ENCODE measurements at regions not wholly inside any gene's neighbourhood (a gene's known extent, or its start where the extent isn't known, plus 50 kb on each side); places are given as distances from the start of the nearest gene placed in this dataset.

DNA sequence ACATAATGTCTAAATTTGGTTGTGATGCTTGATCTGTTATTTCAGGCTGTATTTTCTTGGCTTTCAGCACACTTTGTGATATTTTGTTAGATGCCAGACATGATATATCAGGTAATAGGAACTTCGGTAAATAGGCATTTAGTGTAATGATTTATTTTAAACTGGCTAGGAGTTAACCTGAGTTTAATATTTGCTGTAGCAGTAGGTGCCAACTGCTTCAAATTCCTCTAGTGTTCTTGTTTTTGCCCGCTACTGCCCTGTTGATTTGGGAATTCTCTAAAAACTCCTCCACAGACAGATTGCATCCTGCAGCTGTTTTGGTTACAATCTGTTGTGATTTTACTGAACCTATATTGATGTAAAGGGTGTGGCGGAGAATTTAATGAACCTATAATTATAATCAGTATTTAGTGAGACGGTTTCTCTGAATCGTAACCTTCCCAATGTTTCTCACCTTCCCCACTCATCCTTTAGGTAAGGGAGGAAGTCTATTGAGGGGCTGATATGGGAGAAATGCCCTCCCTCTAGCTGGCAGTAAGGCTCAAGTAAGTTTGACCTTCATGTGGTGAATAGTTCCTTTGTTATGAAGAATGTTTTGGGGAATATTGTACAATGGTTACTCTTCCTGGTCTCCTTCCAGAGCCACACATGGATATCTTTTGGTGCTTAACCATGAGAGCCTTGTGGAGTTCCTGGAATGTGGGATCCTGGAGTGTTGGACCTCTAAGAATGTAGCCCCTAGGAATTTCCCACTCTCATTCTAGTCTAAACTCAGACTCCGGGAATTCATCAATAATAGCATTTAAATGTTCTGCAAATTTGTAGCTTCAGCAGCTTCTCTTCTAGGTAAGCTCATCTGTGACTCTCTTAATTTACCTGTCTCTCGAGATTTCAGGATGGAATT lies 634.1 kb downstream of the FSCB start (continued):
- no peak for TF ChIP-seq SCRT1 (tag by site-specific recombination; IDR thresholded peaks at IDR 0.05; ENCODE audit: borderline replicate concordance)
- TF ChIP-seq ZNF48 (tag by site-specific recombination; IDR thresholded peaks at IDR 0.05) = no peak
- no peak for TF ChIP-seq ZNF157 (tag by site-specific recombination; IDR thresholded peaks at IDR 0.05)
- TF ChIP-seq, protein P1, sequence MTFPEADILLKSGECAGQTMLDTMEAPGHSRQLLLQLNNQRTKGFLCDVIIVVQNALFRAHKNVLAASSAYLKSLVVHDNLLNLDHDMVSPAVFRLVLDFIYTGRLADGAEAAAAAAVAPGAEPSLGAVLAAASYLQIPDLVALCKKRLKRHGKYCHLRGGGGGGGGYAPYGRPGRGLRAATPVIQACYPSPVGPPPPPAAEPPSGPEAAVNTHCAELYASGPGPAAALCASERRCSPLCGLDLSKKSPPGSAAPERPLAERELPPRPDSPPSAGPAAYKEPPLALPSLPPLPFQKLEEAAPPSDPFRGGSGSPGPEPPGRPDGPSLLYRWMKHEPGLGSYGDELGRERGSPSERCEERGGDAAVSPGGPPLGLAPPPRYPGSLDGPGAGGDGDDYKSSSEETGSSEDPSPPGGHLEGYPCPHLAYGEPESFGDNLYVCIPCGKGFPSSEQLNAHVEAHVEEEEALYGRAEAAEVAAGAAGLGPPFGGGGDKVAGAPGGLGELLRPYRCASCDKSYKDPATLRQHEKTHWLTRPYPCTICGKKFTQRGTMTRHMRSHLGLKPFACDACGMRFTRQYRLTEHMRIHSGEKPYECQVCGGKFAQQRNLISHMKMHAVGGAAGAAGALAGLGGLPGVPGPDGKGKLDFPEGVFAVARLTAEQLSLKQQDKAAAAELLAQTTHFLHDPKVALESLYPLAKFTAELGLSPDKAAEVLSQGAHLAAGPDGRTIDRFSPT (tag by site-specific recombination; IDR thresholded peaks at IDR 0.05) = no peak
- no peak for TF ChIP-seq ZNF626 (tag by site-specific recombination; IDR thresholded peaks at IDR 0.05)

DNA sequence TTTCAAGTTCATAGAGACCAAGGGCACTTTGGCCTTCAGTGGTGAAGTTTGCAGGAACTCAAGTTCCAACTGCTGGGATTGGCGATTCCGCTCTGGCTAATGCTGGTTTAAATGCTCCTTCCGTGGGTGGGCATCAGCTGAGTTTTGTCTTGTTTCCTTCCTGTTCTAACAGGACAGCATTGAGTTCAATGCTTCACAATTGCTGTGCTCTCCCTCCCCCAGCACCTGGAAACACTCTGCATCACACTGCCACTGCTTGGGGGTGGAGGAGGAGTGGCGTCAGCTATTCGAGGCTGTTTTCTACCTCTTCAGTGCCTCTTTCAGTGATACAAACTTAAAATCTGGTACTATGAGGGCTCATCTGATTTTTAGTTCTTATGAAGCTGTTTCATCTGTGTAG lies 634.9 kb downstream of the FSCB start:
- CTCF ChIA-PET = no interaction called here
- TF ChIP-seq KLF10 (tag by site-specific recombination; IDR thresholded peaks at IDR 0.05) (no peak), ZNF354C (tag by site-specific recombination; IDR thresholded peaks at IDR 0.05; ENCODE audit: borderline replicate concordance, low read depth) (no peak), ZNF140 (tag by site-specific recombination; IDR thresholded peaks at IDR 0.05) (no peak), YY2 (tag by site-specific recombination; IDR thresholded peaks at IDR 0.05) (no peak), ZNF624 (tag by site-specific recombination; IDR thresholded peaks at IDR 0.05) (no peak), ZFP3 (tag by site-specific recombination; IDR thresholded peaks at IDR 0.05; ENCODE audit: low read depth) (no peak), ZNF548 (tag by site-specific recombination; IDR thresholded peaks at IDR 0.05) (no peak)
- TF ChIP-seq, protein P2, sequence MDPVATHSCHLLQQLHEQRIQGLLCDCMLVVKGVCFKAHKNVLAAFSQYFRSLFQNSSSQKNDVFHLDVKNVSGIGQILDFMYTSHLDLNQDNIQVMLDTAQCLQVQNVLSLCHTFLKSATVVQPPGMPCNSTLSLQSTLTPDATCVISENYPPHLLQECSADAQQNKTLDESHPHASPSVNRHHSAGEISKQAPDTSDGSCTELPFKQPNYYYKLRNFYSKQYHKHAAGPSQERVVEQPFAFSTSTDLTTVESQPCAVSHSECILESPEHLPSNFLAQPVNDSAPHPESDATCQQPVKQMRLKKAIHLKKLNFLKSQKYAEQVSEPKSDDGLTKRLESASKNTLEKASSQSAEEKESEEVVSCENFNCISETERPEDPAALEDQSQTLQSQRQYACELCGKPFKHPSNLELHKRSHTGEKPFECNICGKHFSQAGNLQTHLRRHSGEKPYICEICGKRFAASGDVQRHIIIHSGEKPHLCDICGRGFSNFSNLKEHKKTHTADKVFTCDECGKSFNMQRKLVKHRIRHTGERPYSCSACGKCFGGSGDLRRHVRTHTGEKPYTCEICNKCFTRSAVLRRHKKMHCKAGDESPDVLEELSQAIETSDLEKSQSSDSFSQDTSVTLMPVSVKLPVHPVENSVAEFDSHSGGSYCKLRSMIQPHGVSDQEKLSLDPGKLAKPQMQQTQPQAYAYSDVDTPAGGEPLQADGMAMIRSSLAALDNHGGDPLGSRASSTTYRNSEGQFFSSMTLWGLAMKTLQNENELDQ (tag by site-specific recombination; IDR thresholded peaks at IDR 0.05; ENCODE audit: low read depth) = no peak
- TF ChIP-seq, protein P3, sequence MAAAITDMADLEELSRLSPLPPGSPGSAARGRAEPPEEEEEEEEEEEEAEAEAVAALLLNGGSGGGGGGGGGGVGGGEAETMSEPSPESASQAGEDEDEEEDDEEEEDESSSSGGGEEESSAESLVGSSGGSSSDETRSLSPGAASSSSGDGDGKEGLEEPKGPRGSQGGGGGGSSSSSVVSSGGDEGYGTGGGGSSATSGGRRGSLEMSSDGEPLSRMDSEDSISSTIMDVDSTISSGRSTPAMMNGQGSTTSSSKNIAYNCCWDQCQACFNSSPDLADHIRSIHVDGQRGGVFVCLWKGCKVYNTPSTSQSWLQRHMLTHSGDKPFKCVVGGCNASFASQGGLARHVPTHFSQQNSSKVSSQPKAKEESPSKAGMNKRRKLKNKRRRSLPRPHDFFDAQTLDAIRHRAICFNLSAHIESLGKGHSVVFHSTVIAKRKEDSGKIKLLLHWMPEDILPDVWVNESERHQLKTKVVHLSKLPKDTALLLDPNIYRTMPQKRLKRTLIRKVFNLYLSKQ (tag by site-specific recombination; IDR thresholded peaks at IDR 0.05; ENCODE audit: borderline replicate concordance) = no peak
- TF ChIP-seq, protein P4, sequence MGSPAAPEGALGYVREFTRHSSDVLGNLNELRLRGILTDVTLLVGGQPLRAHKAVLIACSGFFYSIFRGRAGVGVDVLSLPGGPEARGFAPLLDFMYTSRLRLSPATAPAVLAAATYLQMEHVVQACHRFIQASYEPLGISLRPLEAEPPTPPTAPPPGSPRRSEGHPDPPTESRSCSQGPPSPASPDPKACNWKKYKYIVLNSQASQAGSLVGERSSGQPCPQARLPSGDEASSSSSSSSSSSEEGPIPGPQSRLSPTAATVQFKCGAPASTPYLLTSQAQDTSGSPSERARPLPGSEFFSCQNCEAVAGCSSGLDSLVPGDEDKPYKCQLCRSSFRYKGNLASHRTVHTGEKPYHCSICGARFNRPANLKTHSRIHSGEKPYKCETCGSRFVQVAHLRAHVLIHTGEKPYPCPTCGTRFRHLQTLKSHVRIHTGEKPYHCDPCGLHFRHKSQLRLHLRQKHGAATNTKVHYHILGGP (tag by site-specific recombination; IDR thresholded peaks at IDR 0.05) = no peak
- TF ChIP-seq, protein P5, sequence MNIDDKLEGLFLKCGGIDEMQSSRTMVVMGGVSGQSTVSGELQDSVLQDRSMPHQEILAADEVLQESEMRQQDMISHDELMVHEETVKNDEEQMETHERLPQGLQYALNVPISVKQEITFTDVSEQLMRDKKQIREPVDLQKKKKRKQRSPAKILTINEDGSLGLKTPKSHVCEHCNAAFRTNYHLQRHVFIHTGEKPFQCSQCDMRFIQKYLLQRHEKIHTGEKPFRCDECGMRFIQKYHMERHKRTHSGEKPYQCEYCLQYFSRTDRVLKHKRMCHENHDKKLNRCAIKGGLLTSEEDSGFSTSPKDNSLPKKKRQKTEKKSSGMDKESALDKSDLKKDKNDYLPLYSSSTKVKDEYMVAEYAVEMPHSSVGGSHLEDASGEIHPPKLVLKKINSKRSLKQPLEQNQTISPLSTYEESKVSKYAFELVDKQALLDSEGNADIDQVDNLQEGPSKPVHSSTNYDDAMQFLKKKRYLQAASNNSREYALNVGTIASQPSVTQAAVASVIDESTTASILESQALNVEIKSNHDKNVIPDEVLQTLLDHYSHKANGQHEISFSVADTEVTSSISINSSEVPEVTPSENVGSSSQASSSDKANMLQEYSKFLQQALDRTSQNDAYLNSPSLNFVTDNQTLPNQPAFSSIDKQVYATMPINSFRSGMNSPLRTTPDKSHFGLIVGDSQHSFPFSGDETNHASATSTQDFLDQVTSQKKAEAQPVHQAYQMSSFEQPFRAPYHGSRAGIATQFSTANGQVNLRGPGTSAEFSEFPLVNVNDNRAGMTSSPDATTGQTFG (tag by site-specific recombination; IDR thresholded peaks at IDR 0.05; ENCODE audit: borderline replicate concordance) = no peak
- TF ChIP-seq, protein P6, sequence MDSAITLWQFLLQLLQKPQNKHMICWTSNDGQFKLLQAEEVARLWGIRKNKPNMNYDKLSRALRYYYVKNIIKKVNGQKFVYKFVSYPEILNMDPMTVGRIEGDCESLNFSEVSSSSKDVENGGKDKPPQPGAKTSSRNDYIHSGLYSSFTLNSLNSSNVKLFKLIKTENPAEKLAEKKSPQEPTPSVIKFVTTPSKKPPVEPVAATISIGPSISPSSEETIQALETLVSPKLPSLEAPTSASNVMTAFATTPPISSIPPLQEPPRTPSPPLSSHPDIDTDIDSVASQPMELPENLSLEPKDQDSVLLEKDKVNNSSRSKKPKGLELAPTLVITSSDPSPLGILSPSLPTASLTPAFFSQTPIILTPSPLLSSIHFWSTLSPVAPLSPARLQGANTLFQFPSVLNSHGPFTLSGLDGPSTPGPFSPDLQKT (IDR thresholded peaks at IDR 0.05; ENCODE audit: borderline replicate concordance, low read depth, low read length) = no peak
- TF ChIP-seq, protein P7, sequence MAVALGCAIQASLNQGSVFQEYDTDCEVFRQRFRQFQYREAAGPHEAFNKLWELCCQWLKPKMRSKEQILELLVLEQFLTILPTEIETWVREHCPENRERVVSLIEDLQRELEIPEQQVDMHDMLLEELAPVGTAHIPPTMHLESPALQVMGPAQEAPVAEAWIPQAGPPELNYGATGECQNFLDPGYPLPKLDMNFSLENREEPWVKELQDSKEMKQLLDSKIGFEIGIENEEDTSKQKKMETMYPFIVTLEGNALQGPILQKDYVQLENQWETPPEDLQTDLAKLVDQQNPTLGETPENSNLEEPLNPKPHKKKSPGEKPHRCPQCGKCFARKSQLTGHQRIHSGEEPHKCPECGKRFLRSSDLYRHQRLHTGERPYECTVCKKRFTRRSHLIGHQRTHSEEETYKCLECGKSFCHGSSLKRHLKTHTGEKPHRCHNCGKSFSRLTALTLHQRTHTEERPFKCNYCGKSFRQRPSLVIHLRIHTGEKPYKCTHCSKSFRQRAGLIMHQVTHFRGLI (tag by site-specific recombination; IDR thresholded peaks at IDR 0.05) = no peak
- TF ChIP-seq, protein P8, sequence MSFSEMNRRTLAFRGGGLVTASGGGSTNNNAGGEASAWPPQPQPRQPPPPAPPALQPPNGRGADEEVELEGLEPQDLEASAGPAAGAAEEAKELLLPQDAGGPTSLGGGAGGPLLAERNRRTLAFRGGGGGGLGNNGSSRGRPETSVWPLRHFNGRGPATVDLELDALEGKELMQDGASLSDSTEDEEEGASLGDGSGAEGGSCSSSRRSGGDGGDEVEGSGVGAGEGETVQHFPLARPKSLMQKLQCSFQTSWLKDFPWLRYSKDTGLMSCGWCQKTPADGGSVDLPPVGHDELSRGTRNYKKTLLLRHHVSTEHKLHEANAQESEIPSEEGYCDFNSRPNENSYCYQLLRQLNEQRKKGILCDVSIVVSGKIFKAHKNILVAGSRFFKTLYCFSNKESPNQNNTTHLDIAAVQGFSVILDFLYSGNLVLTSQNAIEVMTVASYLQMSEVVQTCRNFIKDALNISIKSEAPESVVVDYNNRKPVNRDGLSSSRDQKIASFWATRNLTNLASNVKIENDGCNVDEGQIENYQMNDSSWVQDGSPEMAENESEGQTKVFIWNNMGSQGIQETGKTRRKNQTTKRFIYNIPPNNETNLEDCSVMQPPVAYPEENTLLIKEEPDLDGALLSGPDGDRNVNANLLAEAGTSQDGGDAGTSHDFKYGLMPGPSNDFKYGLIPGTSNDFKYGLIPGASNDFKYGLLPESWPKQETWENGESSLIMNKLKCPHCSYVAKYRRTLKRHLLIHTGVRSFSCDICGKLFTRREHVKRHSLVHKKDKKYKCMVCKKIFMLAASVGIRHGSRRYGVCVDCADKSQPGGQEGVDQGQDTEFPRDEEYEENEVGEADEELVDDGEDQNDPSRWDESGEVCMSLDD (tag by site-specific recombination; IDR thresholded peaks at IDR 0.05) = no peak

More for the DNA sequence above, 634.9 kb downstream of the FSCB start:
- Histone ChIP-seq H3K4me1 (ENCODE audit: control insufficient read depth, insufficient read depth, low read length) (no peaks in the 10 kb centered on the region), H3K9me3 (ENCODE audit: control insufficient read depth, insufficient read depth, low read depth, low read length) (no peaks in the 10 kb centered on the region), H3K36me3 (ENCODE audit: control insufficient read depth in 2 of 2, insufficient read depth in 1 of 2, low read length in 2 of 2) (no peaks in the 10 kb centered on the region), H3K4me3 (ENCODE audit: low read depth, low read length) (no peak overlapping the region), H3K27ac (ENCODE audit: extremely low read depth, low read depth, low read length) (no peak overlapping the region)
- POLR2A ChIA-PET = no interaction called here

Measured in HEK293 (cell line).